ENCODE measurements at regions not wholly inside any gene's neighbourhood (a gene's known extent, or its start where the extent isn't known, plus 50 kb on each side); places are given as distances from the start of the nearest gene placed in this dataset.

DNA sequence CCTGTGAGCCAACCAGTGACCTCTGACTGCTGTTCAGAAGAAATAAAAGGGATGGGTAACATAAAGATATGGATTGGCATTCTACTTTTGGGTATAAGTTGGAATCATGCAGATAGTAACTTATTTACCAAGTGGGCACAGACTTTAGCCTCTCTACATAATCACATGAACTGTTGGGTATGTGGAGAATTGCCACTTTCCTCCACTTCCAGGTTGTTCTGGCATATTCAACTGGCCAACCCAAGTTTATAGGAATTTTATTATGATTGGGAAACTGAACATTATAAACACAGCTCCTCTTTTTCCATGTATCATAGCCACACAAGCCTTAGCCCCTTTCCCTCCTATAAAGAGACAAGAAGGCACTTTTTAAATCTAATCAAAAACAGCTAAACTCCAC is 179.3 kb downstream of the RNF152 start:
- TF ChIP-seq CTCF (IDR thresholded peaks at IDR 0.05; ENCODE audit: extremely low read depth, missing control alignments), result no peak
- DNase-seq (ENCODE audit: low spot score), result no peak

DNA sequence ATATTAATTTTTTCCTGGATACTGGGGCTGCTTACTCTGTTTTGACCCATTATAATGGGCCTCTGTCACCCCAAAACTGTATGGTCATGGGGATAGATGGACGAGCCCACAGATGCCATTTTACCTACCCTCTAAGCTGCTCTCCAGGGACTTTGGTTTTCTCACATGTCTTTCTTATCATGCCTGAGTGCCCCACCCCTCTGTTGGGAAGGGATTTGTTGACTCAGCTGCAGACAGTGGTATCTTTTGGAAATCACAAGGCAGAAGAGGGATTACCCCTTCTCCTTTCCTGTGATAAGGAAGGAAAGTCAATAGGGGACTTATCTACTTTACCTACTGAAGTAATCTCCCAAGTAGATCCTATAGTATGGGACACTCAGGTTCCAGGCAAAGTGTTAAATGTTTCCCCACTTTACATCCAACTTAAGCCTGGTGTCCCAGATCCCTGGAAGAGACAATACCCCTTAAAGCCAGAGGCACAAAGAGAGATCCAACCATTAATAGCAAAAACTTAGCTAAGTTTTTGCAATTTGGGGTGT is 182.7 kb downstream of the RNF152 start:
- DNase-seq (ENCODE audit: low spot score), result no peak
- TF ChIP-seq CTCF (IDR thresholded peaks at IDR 0.05; ENCODE audit: extremely low read depth, missing control alignments), result no peak

DNA sequence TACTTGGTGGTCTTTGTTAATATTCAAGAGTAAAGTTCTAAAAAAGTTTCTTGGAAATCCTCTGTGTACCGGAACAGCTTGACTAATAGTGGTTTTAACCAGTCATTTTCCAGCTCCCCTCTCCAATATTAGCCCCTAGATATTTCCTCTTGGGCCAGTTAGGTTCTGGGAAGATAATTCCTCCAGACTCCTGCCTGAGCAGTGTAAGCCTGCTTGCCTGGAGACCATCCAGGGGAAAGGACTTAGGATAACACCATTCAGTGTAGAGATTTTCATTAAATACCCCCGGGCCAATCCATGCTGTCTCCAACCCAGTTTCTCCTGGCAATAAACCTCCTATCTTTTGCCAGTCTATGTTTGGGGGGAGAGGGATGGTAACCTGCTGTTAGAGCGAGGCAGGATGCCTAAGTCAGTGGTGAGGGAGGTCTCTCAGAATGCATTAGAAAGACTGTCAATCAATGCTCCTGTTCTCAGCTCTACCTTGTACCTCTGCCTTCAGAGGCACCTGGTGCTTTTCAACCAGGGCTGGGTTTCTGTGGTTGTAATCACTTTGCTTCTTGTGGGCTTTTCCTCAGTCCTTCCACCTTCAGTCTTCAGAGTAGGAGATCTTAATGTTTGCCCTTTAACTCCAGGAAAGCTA is 186.4 kb downstream of the RNF152 start:
- DNase-seq (ENCODE audit: low spot score), result no peak
- no peak for TF ChIP-seq CTCF (IDR thresholded peaks at IDR 0.05; ENCODE audit: extremely low read depth, missing control alignments)

- no peak for DNase-seq (ENCODE audit: low spot score)
- TF ChIP-seq CTCF (IDR thresholded peaks at IDR 0.05; ENCODE audit: extremely low read depth, missing control alignments), result no peak
Measured at GRCh38 chr18:61703508-61703907, 189.3 kb downstream of the RNF152 start.

GRCh38 chr18:61702007-61702406 is 190.8 kb downstream of the RNF152 start:
- no peak for TF ChIP-seq CTCF (IDR thresholded peaks at IDR 0.05; ENCODE audit: extremely low read depth, missing control alignments)
- DNase-seq (ENCODE audit: low spot score), result no peak

DNA sequence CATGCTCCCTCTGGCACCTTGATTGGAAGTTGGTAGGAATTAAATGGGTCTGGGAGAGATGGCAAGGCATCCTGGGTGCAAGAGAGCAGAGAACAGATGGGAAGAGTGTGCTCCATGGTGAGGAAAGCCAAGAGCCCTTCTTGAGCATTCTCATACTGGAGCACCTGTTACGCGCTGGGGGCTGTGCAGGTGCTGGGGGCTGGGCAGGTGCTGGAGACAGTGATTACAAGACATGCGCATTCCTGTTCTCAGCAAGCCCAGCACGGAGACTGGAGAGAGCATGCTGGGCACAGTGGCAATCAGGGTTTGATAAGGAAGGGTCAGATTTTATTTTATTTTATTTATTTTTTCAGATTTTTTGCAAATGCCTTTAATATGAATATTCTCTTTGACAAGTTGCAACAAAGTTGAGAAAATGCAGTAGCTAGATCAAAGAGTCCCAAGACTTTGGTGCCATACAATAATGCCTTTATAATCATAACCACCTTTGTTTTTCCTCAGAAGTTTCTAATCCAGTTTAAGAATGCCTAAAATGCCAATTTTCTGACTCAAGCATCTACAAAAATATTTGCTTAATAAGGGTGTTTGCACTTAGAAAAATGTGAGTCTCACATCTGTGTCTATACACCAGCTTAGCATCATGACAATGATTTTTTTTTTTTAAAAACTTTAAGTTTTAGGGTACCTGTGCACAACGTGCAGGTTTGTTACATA is 193.3 kb downstream of the RNF152 start:
- DNase-seq (ENCODE audit: low spot score), result no peak
- no peak for TF ChIP-seq CTCF (IDR thresholded peaks at IDR 0.05; ENCODE audit: extremely low read depth, missing control alignments)

DNA sequence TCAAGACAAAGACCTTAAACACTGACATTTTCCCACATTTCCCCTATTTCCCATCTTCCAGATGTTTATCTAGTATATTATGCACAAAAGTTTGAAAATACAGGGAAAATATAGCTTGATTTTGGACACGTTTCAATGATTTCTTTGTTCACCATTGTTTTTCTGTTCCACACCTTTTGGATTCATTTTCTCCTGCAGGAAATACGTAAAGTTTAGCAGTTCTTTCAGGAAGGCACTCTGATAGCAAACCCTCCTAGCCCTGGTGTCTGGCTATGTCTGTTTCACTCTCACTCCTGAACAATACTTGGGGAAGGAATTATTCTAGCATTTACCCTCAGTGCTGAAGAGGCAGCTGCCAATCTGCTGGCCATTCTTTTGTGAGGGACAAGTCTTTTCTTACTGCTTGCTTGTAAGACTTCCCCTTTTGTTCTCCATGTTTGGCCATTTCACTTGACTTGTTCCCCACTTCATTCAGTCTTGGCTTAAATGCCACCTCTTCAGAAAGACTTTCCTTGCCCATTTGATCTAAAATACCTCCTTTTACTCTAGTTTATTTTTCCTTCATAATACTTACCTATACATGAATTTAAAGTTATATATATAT is 195.4 kb downstream of the RNF152 start:
- no peak for DNase-seq (ENCODE audit: low spot score)

More for the DNA sequence above, 195.4 kb downstream of the RNF152 start:
- TF ChIP-seq CTCF (IDR thresholded peaks at IDR 0.05; ENCODE audit: extremely low read depth, missing control alignments), result no peak

Measured in GM20000 (cell line).